ENCODE measurements at regions not wholly inside any gene's neighbourhood (a gene's known extent, or its start where the extent isn't known, plus 50 kb on each side); places are given as distances from the start of the nearest gene placed in this dataset.

DNA sequence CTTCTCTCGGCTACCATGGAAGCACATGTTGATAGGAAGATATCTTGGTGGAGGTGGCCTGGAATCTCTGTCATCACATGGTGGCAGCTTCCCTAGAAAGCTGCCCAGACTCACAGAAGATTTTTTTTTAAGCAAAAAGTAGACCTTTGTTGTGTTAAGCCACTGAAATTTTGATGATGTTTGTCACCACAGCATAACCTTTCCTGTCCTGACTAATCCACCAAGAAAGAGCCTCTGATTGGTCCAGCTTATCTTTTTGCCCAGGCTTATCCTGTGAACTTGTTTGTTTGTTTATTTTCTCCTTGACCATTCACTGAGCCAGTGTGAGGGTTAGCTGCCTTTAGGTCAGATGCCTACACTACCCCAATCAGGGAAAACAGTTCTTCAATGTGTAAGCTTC is 96.5 kb upstream of the LHX1 start:
- ChIA-PET POLR2A (ENCODE audit: unreplicated experiment) (no interaction called here), CTCF (no interaction called here)
- no peaks in the 10 kb centered on the region for H4K20me1 ChIP-seq (ENCODE audit: low read length)
- TF ChIP-seq EZH2phosphoT487 (IDR thresholded peaks at IDR 0.05; ENCODE audit: borderline replicate concordance, low read length): no peak
- no peak for TF ChIP-seq EZH2 (IDR thresholded peaks at IDR 0.05; ENCODE audit: low read length, unreplicated experiment)
- no peak for TF ChIP-seq CTCF (conservative IDR thresholded peaks at IDR 0.05; ENCODE audit: low read depth, low read length)
- H3K4me2 ChIP-seq (ENCODE audit: low read length): no peak overlapping the region
- no peaks in the 10 kb centered on the region for H3K79me2 ChIP-seq (ENCODE audit: low read length)
- H3K4me3 ChIP-seq (ENCODE audit: low read length): no peak overlapping the region
- no peaks in the 10 kb centered on the region for H3K27me3 ChIP-seq (ENCODE audit: low read length)
- H3K9me2 ChIP-seq (replicated peaks; ENCODE audit: low read length): no peaks in the 10 kb centered on the region
- H3K36me3 ChIP-seq (ENCODE audit: low read depth, low read length): no peaks in the 10 kb centered on the region
- H3K4me1 ChIP-seq (ENCODE audit: insufficient read depth, low read length): no peaks in the 10 kb centered on the region
- ATAC-seq (no peak), DNase-seq (no peak)
- intact Hi-C loops (cut with micrococcal nuclease): no loop called here
- H3K9me3 ChIP-seq (ENCODE audit: low read length): no peaks in the 10 kb centered on the region
- H3K9ac ChIP-seq (ENCODE audit: low read length): no peak overlapping the region
- no peaks in the 10 kb centered on the region for H3F3A ChIP-seq (ENCODE audit: low read length, unreplicated experiment)
- no peak overlapping the region for H2AFZ ChIP-seq (ENCODE audit: low read length)
- BruUV-seq (replicated peaks): no TSS peak
- no peak overlapping the region for H3K27ac ChIP-seq (ENCODE audit: low read length)

- DNase-seq (no peak), ATAC-seq (no peak)
- BruUV-seq (replicated peaks): no TSS peak
- H3F3A ChIP-seq (ENCODE audit: low read length, unreplicated experiment): no peaks in the 10 kb centered on the region
- no peaks in the 10 kb centered on the region for H3K4me1 ChIP-seq (ENCODE audit: insufficient read depth, low read length)
- H3K27ac ChIP-seq (ENCODE audit: low read length): no peak overlapping the region
- no peaks in the 10 kb centered on the region for H3K79me2 ChIP-seq (ENCODE audit: low read length)
- ChIA-PET CTCF (no interaction called here), POLR2A (ENCODE audit: unreplicated experiment) (no interaction called here)
- H3K27me3 ChIP-seq (ENCODE audit: low read length): no peaks in the 10 kb centered on the region
- no peaks in the 10 kb centered on the region for H3K36me3 ChIP-seq (ENCODE audit: low read depth, low read length)
- no peaks in the 10 kb centered on the region for H4K20me1 ChIP-seq (ENCODE audit: low read length)
- no peaks in the 10 kb centered on the region for H3K9me2 ChIP-seq (replicated peaks; ENCODE audit: low read length)
- TF ChIP-seq CTCF (conservative IDR thresholded peaks at IDR 0.05; ENCODE audit: low read depth, low read length): no peak
- no peak for TF ChIP-seq EZH2 (IDR thresholded peaks at IDR 0.05; ENCODE audit: low read length, unreplicated experiment)
- no peak for TF ChIP-seq EZH2phosphoT487 (IDR thresholded peaks at IDR 0.05; ENCODE audit: borderline replicate concordance, low read length)
- no peak overlapping the region for H3K4me3 ChIP-seq (ENCODE audit: low read length)
- no peaks in the 10 kb centered on the region for H3K9me3 ChIP-seq (ENCODE audit: low read length)
- H2AFZ ChIP-seq (ENCODE audit: low read length): no peak overlapping the region
- intact Hi-C loops (cut with micrococcal nuclease): no loop called here
- no peak overlapping the region for H3K9ac ChIP-seq (ENCODE audit: low read length)
- no peak overlapping the region for H3K4me2 ChIP-seq (ENCODE audit: low read length)
Measured at GRCh38 chr17:36842231-36842819, 95.0 kb upstream of the LHX1 start.

- no peak for ATAC-seq
- ChIA-PET CTCF (no interaction called here), POLR2A (ENCODE audit: unreplicated experiment) (no interaction called here)
- TF ChIP-seq EZH2 (IDR thresholded peaks at IDR 0.05; ENCODE audit: low read length, unreplicated experiment): no peak
- TF ChIP-seq CTCF (conservative IDR thresholded peaks at IDR 0.05; ENCODE audit: low read depth, low read length): no peak
- no peak for TF ChIP-seq EZH2phosphoT487 (IDR thresholded peaks at IDR 0.05; ENCODE audit: borderline replicate concordance, low read length)
- intact Hi-C loops (cut with micrococcal nuclease): no loop called here
- no peak overlapping the region for H3K9ac ChIP-seq (ENCODE audit: low read length)
- H3F3A ChIP-seq (ENCODE audit: low read length, unreplicated experiment): no peaks in the 10 kb centered on the region
- no peaks in the 10 kb centered on the region for H3K9me2 ChIP-seq (replicated peaks; ENCODE audit: low read length)
- no peaks in the 10 kb centered on the region for H3K4me1 ChIP-seq (ENCODE audit: insufficient read depth, low read length)
- no peak for DNase-seq
- no peaks in the 10 kb centered on the region for H4K20me1 ChIP-seq (ENCODE audit: low read length)
- no peak overlapping the region for H2AFZ ChIP-seq (ENCODE audit: low read length)
- no TSS peak for BruUV-seq (replicated peaks)
- H3K79me2 ChIP-seq (ENCODE audit: low read length): no peaks in the 10 kb centered on the region
- no peak overlapping the region for H3K4me2 ChIP-seq (ENCODE audit: low read length)
- no peaks in the 10 kb centered on the region for H3K36me3 ChIP-seq (ENCODE audit: low read depth, low read length)
- H3K4me3 ChIP-seq (ENCODE audit: low read length): no peak overlapping the region
- no peak overlapping the region for H3K27ac ChIP-seq (ENCODE audit: low read length)
- no peaks in the 10 kb centered on the region for H3K9me3 ChIP-seq (ENCODE audit: low read length)
- no peaks in the 10 kb centered on the region for H3K27me3 ChIP-seq (ENCODE audit: low read length)
Measured at GRCh38 chr17:36842963-36843558, 94.2 kb upstream of the LHX1 start.
